NCI-H82 (cell line): ENCODE measurements at regions not wholly inside any gene's neighbourhood (a gene's known extent, or its start where the extent isn't known, plus 50 kb on each side); places are given as distances from the start of the nearest gene placed in this dataset.
A peak's percentile ranks its signal among the peaks of the same experiment; 100 is the strongest.

Experiments
- DNase-seq: peaks from one replicate; lab custom pipeline; 2025; lab: John Stamatoyannopoulos, UW

DNA sequence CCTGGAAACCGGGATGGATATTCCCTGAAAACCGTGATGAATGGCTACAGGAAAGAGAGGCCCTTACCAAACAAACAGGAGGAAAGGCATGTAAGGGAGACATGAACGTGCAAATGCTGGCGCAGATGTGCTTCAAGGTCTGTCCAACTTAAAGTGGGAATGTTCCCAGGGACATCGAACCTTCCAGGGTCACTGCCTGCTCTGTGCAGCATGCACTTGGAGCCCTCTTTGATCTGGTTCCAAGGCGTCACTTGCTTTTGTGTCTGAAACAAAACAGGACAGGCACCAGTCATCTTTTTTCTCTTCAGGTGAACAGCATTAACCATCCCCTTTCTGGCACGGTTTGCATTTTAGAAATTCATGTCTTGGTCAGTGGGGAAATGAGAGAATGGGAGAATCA lies 479.4 kb downstream of the RASEF start:
- DNase-seq: no peak

- no peak for DNase-seq
Measured at GRCh38 chr9:82584349-82584863, 478.5 kb downstream of the RASEF start.

GRCh38 chr9:82586918-82587356 lies 476.0 kb downstream of the RASEF start:
- no peak for DNase-seq

DNA sequence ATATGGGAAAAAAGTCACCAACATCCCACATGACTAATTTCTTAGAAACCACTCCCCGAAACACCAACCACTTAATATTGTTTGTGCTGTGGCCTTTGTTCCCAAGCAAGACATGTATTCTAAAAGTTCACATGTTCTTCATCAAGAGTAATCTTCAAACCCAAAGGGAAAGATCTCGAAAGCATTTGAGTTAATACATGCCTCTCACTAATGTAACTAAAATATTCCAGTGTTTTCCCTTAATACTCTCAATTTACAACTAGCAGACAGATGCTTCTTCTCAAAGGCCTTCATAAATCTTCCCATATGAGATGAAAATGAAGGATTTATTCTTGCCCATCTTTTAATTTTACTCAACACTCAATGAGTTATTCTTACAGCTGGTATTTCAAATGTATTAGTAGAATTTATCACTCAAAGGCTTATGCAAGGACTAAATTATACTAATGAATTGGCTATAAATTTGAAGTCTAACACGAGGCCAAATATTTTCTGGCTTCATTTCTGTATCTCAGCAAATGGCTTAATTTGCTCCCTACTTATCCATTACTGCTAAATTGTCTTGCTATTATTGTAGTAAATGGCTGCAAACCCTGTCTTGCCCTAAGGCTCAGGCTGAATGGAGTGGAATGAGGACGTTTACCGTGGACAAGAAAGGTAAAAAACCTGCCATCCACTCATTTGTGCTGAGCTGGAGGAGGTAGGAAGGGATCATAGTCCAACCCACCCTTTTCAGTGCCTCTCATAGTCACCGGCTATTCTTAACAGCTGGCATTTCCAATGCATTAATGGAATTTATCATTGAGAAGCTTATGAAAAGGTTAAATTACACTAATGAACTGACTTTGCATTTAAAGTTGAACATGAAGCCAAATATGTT lies 474.4 kb downstream of the RASEF start:
- no peak for DNase-seq

- no peak for DNase-seq
Measured at GRCh38 chr9:82590845-82591244, 472.1 kb downstream of the RASEF start.

GRCh38 chr9:82593501-82593900 lies 469.4 kb downstream of the RASEF start:
- DNase-seq: peak; percentile 93

GRCh38 chr9:82597241-82598203 lies 465.4 kb downstream of the RASEF start:
- DNase-seq: no peak

GRCh38 chr9:82598241-82599039 lies 464.5 kb downstream of the RASEF start:
- no peak for DNase-seq

GRCh38 chr9:82599336-82599949 lies 463.5 kb downstream of the RASEF start:
- no peak for DNase-seq

DNA sequence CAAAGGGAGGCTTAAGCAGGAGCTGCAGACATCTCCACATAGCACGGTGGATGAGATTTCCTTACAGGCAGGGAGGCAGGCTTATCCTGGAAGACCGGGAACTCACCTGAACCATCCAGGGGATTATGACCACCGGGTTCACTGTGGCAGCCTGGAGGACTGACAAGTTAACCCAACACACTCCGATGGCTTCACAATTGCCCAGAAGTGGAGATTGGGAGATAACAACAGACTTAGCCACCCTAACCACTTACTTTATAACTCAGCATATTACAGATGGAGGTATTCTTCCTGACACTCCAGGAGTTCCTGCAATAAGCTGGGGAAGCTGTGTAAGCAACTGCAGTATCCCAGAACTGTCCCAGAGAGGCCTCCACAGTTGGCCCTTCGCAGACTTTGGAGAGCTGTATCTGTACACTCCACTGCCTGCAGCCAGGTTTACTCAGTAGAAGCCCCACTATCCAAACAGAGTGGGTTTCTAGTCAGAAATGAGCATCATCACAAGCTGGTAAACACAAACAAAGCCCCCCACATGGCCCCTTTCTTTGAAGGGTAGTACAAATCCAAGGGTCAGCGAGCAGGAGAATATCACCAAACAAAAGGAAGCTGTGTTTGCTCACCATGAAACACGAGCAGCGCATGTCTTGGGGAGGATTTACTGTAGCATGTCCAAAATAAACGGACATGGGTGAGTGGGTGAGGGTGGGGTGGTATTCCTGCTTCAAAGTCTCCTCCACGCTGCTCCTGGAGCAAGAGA lies 462.2 kb downstream of the RASEF start:
- DNase-seq: no peak

GRCh38 chr9:82601293-82601771 lies 461.6 kb downstream of the RASEF start:
- no peak for DNase-seq

GRCh38 chr9:82604947-82605656 lies 457.8 kb downstream of the RASEF start:
- DNase-seq: no peak

GRCh38 chr9:82605657-82606031 lies 457.3 kb downstream of the RASEF start:
- no peak for DNase-seq

- DNase-seq: no peak
Measured at GRCh38 chr9:82606071-82606470, 456.9 kb downstream of the RASEF start.

DNA sequence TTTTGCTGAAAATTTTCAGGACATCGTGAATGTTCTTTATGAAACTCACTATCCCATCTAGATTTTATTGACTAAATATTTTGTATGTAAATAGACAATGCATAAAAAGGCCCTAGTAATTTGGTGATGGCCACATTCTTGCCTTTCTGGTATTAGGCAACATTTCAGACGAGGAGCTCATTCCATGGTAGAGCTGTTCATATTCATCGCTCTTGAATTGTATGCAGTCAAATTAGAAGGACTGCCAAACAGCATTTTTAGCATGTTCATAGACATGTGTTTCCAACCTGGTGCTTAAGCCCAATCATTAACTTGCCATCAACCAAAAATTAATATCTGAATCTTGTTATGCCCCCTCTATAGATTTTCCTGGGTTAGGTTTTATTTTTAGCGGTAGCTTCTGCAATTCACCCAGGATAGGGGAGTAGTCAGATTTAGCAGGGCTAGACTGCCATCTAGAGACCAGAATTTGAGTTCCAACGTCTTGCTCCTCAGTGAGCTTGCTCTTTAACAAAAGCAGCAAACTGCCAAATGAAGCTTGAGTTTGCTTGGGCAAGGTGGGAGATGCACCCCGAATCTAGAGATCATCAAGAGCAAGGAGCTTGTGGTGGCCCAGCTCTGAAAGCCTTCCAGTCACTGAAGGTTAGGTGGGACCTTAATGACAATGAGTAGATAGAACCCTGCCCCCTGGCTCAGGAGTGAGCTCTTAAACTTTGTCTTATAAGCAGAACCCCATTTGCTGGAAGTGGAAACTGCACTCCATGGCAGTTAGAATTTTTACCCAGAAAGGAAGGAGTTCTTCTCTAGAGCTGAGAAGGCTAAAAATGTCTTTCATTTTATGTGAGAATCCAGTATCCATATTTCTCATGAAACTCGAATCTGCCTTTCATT lies 456.2 kb downstream of the RASEF start:
- peak; percentile 69 for DNase-seq

GRCh38 chr9:82608487-82608886 lies 454.5 kb downstream of the RASEF start:
- no peak for DNase-seq

- DNase-seq: no peak
Measured at GRCh38 chr9:82612942-82613341, 450.0 kb downstream of the RASEF start.

- no peak for DNase-seq
Measured at GRCh38 chr9:82613498-82613897, 449.4 kb downstream of the RASEF start.

DNA sequence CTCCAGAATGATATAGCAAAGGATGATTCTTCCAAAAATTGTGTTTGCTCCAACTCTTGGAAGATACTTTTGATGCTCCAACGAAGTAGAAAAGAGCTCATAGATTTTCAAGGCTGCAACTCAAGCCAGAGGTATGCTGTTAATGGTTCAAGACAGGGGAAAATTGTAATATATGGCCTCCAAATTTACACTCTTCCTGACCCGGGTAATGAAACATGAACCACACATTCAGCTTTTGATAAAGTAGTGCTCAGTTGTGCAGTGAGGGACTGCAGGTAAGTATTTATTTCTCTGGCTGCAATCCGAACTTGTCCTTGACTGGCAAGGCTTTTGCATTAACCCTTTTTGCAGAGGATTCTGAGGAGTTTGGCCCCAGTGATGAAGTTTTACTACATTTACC lies 446.4 kb downstream of the RASEF start:
- DNase-seq: no peak
